Spinal cord (tissue), 9 donors: ENCODE measurements at regions not wholly inside any gene's neighbourhood (a gene's known extent, or its start where the extent isn't known, plus 50 kb on each side); places are given as distances from the start of the nearest gene placed in this dataset.
"Not testable (repeated sequence)": the region's sequence is repeated elsewhere in the genome, so short reads cannot be mapped to it uniquely, and the experiment has no call there.

Source experiments
- DNase-seq, 6 donors: peaks; one replicate each; pipeline versions ENCODE4 v3.0.0 to v3.0.0-alpha.2; 2013 to 2015; ENCODE audit warnings: low spot score in 6 of 6, low read depth in 4 of 6
- H3K27ac ChIP-seq: one replicate; pipeline ENCODE4 v1.5.1; 2013; ENCODE audit warnings: low read depth, low read length, control low read depth
- H3K27me3 ChIP-seq: one replicate; pipeline ENCODE4 v1.6.1; 2013; ENCODE audit warnings: low read length; ENCODE audit not compliant: control insufficient read depth, insufficient read depth
- H3K36me3 ChIP-seq: one replicate; pipeline ENCODE4 v1.6.1; 2013; ENCODE audit warnings: low read length; ENCODE audit not compliant: control insufficient read depth, insufficient read depth
- H3K4me1 ChIP-seq: one replicate; pipeline ENCODE4 v1.6.1; 2013; ENCODE audit warnings: low read length; ENCODE audit not compliant: control insufficient read depth, insufficient read depth
- H3K4me3 ChIP-seq: one replicate; pipeline ENCODE4 v1.5.1; 2013; ENCODE audit warnings: low read depth, low read length, control low read depth
- H3K9me3 ChIP-seq: one replicate; pipeline ENCODE4 v1.6.1; 2013; ENCODE audit warnings: low read length; ENCODE audit not compliant: control insufficient read depth, insufficient read depth
- WGBS: methylation state at CpG from one replicate; pipeline ENCODE4 v1.1.5; 2013; ENCODE audit warnings: missing lambda C conversion rate; ENCODE audit not compliant: insufficient coverage; 5-methylcytosine and 5-hydroxymethylcytosine counted together
- donor health status: healthy.

- H3K27ac ChIP-seq = no peak overlapping the region
- H3K9me3 ChIP-seq = no peaks in the 10 kb centered on the region
- no peaks in the 10 kb centered on the region for H3K4me1 ChIP-seq
- no peak overlapping the region for H3K4me3 ChIP-seq
- DNase-seq = no peak
- WGBS = 80% methylated on average over 1 of the region's 1 CpG
- H3K27me3 ChIP-seq = no peaks in the 10 kb centered on the region
- no peaks in the 10 kb centered on the region for H3K36me3 ChIP-seq
These were observed 86.5 kb downstream of the DKK1 start for GRCh38 chr10:52400562-52400961.

DNA sequence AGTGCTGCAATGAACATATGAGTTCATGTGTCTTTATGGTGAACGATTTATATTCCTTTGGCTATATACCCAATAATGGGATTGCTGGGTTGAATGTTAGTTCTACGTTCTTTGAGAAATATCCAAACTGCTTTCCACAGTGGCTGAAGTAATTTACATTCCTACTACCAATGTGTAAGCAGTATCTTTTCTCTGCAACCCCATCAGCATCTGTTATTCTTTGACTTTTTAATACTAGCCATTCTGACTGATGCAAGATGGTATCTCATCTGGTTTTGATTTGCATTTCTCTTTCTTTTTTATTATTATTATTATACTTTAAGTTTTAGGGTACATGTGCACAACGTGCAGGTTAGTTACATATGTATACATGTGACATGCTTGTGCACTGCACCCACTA, 89.7 kb downstream of the DKK1 start:
- not testable (repeated sequence) for H3K27me3 ChIP-seq, H3K36me3 ChIP-seq, H3K9me3 ChIP-seq, DNase-seq, H3K4me3 ChIP-seq, H3K27ac ChIP-seq, H3K4me1 ChIP-seq
- no CpG with 5 or more reads among the region's 3 CpGs for WGBS

DNA sequence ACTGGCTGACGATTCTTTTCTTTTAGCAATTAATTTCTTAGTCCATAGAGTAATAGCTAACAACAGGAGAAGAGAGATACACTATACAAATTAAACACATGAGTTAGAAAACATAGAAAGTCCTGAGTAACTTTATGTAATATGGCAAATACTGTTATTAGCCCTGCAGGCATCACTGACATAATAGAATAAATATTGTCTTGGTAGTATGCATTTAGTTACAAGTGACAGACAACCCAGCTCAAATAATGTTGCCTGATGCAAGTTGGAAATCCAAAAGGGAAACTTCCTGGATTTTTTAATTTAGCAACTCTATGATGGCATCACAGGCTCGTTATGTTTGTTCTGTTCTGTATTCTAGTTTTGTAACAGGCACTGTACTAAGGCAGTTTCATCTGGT, 95.1 kb downstream of the DKK1 start:
- no peaks in the 10 kb centered on the region for H3K27me3 ChIP-seq
- no peak for DNase-seq
- no peaks in the 10 kb centered on the region for H3K4me1 ChIP-seq
- H3K27ac ChIP-seq = no peak overlapping the region
- no CpG with 5 or more reads among the region's 2 CpGs for WGBS
- no peaks in the 10 kb centered on the region for H3K9me3 ChIP-seq
- no peaks in the 10 kb centered on the region for H3K36me3 ChIP-seq
- H3K4me3 ChIP-seq = no peak overlapping the region

DNA sequence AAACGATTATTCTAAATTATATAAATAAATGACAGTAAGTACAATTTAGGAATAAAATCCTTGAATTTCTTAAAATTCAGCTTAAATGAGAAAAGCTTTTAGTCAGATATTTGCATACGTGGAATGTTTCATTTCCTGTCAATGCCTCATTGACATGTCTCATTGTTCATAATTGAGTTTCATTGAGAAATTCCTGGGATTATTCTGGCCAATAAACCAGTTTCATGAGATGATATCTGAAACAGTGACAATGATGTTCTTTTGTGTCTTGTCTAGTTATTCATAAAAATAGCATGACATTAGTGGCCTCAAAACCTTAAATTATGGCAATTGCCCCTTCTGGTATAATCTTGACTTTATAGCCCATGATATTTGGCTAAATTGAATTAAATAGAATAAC, 95.8 kb downstream of the DKK1 start:
- Histone ChIP-seq H3K4me3 (no peak overlapping the region), H3K36me3 (no peaks in the 10 kb centered on the region), H3K4me1 (no peaks in the 10 kb centered on the region), H3K27ac (no peak overlapping the region), H3K9me3 (no peaks in the 10 kb centered on the region), H3K27me3 (no peaks in the 10 kb centered on the region)
- DNase-seq = no peak
- no CpG with 5 or more reads among the region's 2 CpGs for WGBS

DNA sequence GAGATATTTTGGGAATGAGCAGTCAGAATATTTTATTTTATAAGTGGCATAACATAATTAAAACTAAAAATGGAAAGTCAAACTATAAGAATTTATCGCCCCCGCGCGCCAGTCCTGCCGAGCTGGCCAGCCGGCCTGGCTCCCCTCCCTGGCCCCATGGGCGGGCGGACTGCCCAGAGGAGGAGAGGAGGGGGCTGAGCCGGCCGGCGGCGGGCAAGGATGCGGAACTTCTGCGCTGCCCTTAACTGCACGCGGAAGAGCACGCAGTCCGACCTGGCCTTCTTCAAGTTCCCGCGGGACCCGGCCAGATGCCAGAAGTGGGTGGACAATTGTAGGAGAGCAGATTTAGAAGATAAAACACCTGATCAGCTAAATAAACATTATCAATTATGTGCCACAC, 96.8 kb downstream of the DKK1 start:
- Histone ChIP-seq H3K27ac (no peak overlapping the region), H3K9me3 (no peaks in the 10 kb centered on the region), H3K4me1 (no peaks in the 10 kb centered on the region), H3K27me3 (no peaks in the 10 kb centered on the region), H3K4me3 (no peak overlapping the region), H3K36me3 (no peaks in the 10 kb centered on the region)
- WGBS = 84% methylated on average over 14 of the region's 21 CpGs
- DNase-seq = no peak

DNA sequence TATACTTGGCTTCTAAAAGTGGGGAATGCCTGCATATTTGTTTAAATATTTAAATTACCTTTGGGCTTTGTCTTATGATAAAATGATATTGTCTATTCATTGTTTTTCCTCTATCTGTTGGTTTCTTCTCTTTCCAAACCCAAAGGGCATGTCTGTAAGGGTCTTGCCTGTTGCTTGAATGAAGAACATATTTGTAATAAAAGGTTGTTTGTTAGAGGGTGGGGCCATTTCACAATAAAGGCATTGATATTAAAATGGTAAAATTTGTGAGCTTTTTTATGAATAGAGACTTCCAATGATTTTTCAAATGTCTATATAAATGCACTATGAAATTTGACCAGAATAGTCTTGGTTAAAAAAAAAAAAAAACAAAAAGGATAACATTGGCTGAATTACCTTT, 105.2 kb downstream of the DKK1 start:
- Histone ChIP-seq H3K4me1 (no peaks in the 10 kb centered on the region), H3K36me3 (no peaks in the 10 kb centered on the region), H3K27me3 (no peaks in the 10 kb centered on the region), H3K27ac (no peak overlapping the region), H3K4me3 (no peak overlapping the region), H3K9me3 (no peaks in the 10 kb centered on the region)
- peak in 1 of 6 donors; percentile 2 for DNase-seq

- DNase-seq = no peak
- no peaks in the 10 kb centered on the region for H3K36me3 ChIP-seq
- H3K4me1 ChIP-seq = no peaks in the 10 kb centered on the region
- no peak overlapping the region for H3K27ac ChIP-seq
- H3K27me3 ChIP-seq = no peaks in the 10 kb centered on the region
- WGBS = no CpG with 5 or more reads among the region's 4 CpGs
- no peaks in the 10 kb centered on the region for H3K9me3 ChIP-seq
- H3K4me3 ChIP-seq = no peak overlapping the region
These were observed 106.6 kb downstream of the DKK1 start for GRCh38 chr10:52420656-52421055.

DNA sequence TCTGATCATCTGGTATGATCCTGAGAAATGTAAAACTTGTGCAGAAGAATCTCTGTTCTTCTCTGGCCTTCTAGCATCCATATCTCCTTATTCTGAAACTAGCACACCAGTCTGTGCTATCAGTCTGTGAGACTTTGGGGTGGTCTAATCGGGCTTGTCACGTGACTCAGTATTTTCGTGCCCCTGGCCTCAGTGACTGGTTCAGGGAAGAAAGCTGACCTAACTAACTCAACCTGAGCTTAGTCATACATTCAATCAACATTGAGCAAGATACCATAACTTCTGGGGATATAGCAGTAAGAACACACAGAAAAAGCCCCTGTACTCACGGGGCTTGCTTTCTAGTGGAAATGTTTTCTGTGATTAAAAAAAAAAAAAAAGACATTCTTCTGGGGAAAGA, 109.3 kb downstream of the DKK1 start:
- H3K27me3 ChIP-seq = no peaks in the 10 kb centered on the region
- H3K4me1 ChIP-seq = no peaks in the 10 kb centered on the region
- H3K4me3 ChIP-seq = no peak overlapping the region
- H3K27ac ChIP-seq = no peak overlapping the region
- H3K9me3 ChIP-seq = no peaks in the 10 kb centered on the region
- WGBS = 100% methylated on average over 1 of the region's 4 CpGs
- H3K36me3 ChIP-seq = no peaks in the 10 kb centered on the region
- no peak for DNase-seq

DNA sequence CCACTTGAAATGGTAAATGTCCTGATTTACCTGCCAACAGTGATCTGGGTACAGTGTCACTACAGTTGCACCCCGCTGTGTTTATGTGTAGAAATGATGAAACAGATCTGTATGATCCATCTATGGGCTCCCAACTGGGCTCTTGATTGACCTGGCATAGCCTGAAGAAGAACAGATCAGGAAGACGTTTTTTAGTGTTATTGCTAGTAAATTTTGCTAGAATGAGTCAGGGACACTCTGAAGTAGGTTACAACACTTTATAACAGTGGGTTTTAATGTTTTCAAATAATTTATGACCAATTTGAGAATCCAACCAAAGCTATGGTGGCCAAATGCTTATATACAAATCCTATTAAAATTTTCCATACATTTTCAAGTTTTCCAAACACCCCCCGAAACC, 110.3 kb downstream of the DKK1 start:
- no peak overlapping the region for H3K4me3 ChIP-seq
- DNase-seq = no peak
- H3K27ac ChIP-seq = no peak overlapping the region
- no peaks in the 10 kb centered on the region for H3K4me1 ChIP-seq
- 80% methylated on average over 2 of the region's 3 CpGs for WGBS
- no peaks in the 10 kb centered on the region for H3K36me3 ChIP-seq
- H3K27me3 ChIP-seq = no peaks in the 10 kb centered on the region
- H3K9me3 ChIP-seq = no peaks in the 10 kb centered on the region

DNA sequence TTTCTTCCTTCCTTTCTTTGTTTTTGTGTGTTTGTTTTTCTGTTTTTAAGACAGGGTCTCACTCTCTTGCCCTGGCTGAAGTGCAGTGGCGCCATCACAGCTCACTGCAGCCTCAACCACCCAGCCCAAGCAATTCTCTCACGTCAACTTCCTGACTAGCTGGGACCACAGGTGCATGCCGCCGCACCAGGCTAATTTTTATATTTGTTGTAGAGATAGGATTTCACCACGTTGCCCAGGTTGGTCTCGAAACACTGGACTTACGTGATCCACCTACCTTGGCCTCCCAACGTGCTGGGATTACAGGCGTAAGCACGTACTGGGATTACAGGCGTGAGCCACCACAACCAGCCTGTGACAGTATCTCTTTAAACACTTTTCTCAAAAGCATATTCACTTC, 120.7 kb downstream of the DKK1 start:
- no peak overlapping the region for H3K4me3 ChIP-seq
- H3K27me3 ChIP-seq = no peaks in the 10 kb centered on the region
- H3K9me3 ChIP-seq = no peaks in the 10 kb centered on the region
- no peak for DNase-seq
- 93% methylated on average over 3 of the region's 11 CpGs for WGBS
- no peaks in the 10 kb centered on the region for H3K36me3 ChIP-seq
- H3K27ac ChIP-seq = no peak overlapping the region
- H3K4me1 ChIP-seq = no peaks in the 10 kb centered on the region

DNA sequence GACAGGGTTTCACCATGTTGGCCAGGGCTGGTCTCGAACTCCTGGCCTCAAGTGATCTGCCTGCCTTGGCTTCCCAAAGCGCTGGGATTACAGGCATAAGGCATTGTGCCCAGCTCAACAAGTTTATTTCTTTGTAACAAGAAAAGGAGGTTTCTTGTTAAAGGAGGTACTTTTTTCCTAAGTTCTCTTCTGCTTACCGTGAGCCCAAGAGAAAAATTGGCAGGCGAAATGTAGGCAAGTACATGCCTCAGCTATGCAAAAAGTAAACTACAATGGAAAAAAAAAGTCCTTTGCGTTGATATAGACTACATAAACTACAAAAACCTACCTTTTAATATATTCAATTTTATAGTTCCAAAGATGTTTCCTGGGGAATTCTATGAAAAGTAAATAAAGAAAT, 122.6 kb downstream of the DKK1 start:
- Histone ChIP-seq H3K9me3 (no peaks in the 10 kb centered on the region), H3K36me3 (no peaks in the 10 kb centered on the region), H3K27me3 (no peaks in the 10 kb centered on the region), H3K4me3 (no peak overlapping the region), H3K27ac (no peak overlapping the region), H3K4me1 (no peaks in the 10 kb centered on the region)
- no peak for DNase-seq
- WGBS = 85% methylated on average over 2 of the region's 5 CpGs
